Panc1 (cell line): ENCODE measurements at regions not wholly inside any gene's neighbourhood (a gene's known extent, or its start where the extent isn't known, plus 50 kb on each side); places are given as distances from the start of the nearest gene placed in this dataset.
"Not testable (repeated sequence)": the region's sequence is repeated elsewhere in the genome, so short reads cannot be mapped to it uniquely, and the experiment has no call there.

Source experiments
- ATAC-seq: fragments of 200-7000 bp; cut with Tn5 transposase; 2 replicates; pipeline ENCODE4 v1.9.1; 2020; ENCODE audit warnings: mild to moderate bottlenecking, moderate library complexity
- BruUV-seq: library from RNA; stranded (reverse); fragments of 400-500 nt; replicated peaks from 2 replicates; lab custom pipeline; 2021; lab: Mats Ljungman, UMichigan
- CTCF ChIA-PET: fragments of 300-600 bp; sonication (Branson Sonifier 250); formaldehyde crosslinking; loops from one replicate; lab custom pipeline; 2022; ENCODE audit warnings: antibody characterized with exemption; lab: Charles Lee
- POLR2A ChIA-PET: fragments of 300-600 bp; sonication (Branson Sonifier 250); formaldehyde crosslinking; loops from one replicate; lab custom pipeline; 2022; ENCODE audit warnings: antibody characterized with exemption; lab: Charles Lee
- DNase-seq: peaks from one replicate; pipeline ENCODE4 v3.0.0-alpha.2; 2010; ENCODE audit warnings: low read depth, low spot score
- H3K27ac ChIP-seq: 2 replicates; pipeline ENCODE4 v1.5.1; 2011; ENCODE audit warnings: mild to moderate bottlenecking, low read length, inconsistent platforms
- H3K27me3 ChIP-seq: fragments of 200-500 bp; sonication (Bioruptor generic); 2 replicates; pipeline ENCODE4 v1.6.0; 2014; ENCODE audit warnings: low read length, inconsistent platforms; ENCODE audit not compliant: control insufficient read depth, insufficient read depth
- H3K36me3 ChIP-seq: fragments of 200-500 bp; sonication (Bioruptor generic); 2 replicates; pipeline ENCODE4 v1.5.1; 2014; ENCODE audit warnings: inconsistent platforms, mild to moderate bottlenecking, low read length, moderate library complexity; ENCODE audit not compliant: control insufficient read depth, insufficient read depth
- H3K4me1 ChIP-seq: 2 replicates; pipeline ENCODE4 v1.5.1; 2011; ENCODE audit warnings: inconsistent platforms, mild to moderate bottlenecking, low read length, moderate library complexity; ENCODE audit not compliant: control insufficient read depth, insufficient read depth
- H3K4me3 ChIP-seq, 2 experiments: 2 replicates each; pipeline ENCODE4 v1.5.1; 2011 to 2012; ENCODE audit warnings: low read depth in 2 of 2, low read length in 2 of 2, mild to moderate bottlenecking in 2 of 2, inconsistent platforms in 1 of 2, moderate library complexity in 1 of 2
- H3K9me3 ChIP-seq: fragments of 200-500 bp; sonication (Bioruptor generic); 2 replicates; pipeline ENCODE4 v1.5.1; 2014; ENCODE audit warnings: low read depth, mild to moderate bottlenecking, inconsistent platforms, low read length, moderate library complexity; ENCODE audit not compliant: control insufficient read depth, insufficient read depth
- CTCF ChIP-seq: fragments of 450-650 bp; IDR thresholded peaks from 2 replicates; pipeline ENCODE4 v1.5.1; 2017; ENCODE audit warnings: mild to moderate bottlenecking
- POLR2AphosphoS5 ChIP-seq: IDR thresholded peaks from 2 replicates; pipeline ENCODE4 v1.6.1; 2012; ENCODE audit warnings: mild to moderate bottlenecking, low read depth, low read length, moderate library complexity
- REST ChIP-seq, 2 experiments: IDR thresholded peaks; 2 replicates each; pipeline ENCODE4 v1.6.1; 2011 to 2012; ENCODE audit warnings: low read depth in 2 of 2, control low read depth in 1 of 2, low read length in 1 of 2, mild to moderate bottlenecking in 1 of 2, moderate library complexity in 1 of 2; ENCODE audit not compliant: insufficient read depth in 1 of 2
- SIN3A ChIP-seq: IDR thresholded peaks from 2 replicates; pipeline ENCODE4 v1.6.1; 2012; ENCODE audit warnings: low read depth, mild to moderate bottlenecking, low read length, moderate library complexity, borderline replicate concordance; ENCODE audit not compliant: insufficient read depth
- TCF7L2 ChIP-seq: IDR thresholded peaks from 2 replicates; pipeline ENCODE4 v1.6.1; 2011; ENCODE audit warnings: mild to moderate bottlenecking, low read depth, low read length, inconsistent platforms
- in situ Hi-C: cut with HindIII; loops from 2 replicates; pipeline ENCODE4 v1.10.0; 2016; ENCODE audit warnings: low sequenced_read_pairs, low pct_unique_long_range_greater_than_20kb
- intact Hi-C: fragments of 100-400 bp; cut with micrococcal nuclease; formaldehyde crosslinking; loops from one replicate; pipeline ENCODE4 v1.10.0; 2022; ENCODE audit not compliant: unreplicated experiment

- no TSS peak for BruUV-seq
- Histone ChIP-seq H3K27me3 (no peaks in the 10 kb centered on the region), H3K9me3 (no peaks in the 10 kb centered on the region), H3K36me3 (no peaks in the 10 kb centered on the region), H3K4me3 (no peak overlapping the region), H3K27ac (no peak overlapping the region), H3K4me1 (no peaks in the 10 kb centered on the region)
- ATAC-seq (no peak), DNase-seq (no peak)
- intact Hi-C loops, result no loop called here
- ChIA-PET CTCF (no interaction called here), POLR2A (no interaction called here)
- TF ChIP-seq CTCF (no peak), POLR2AphosphoS5 (no peak), TCF7L2 (no peak), REST (IDR thresholded peaks at IDR 0.05; ENCODE audit: insufficient read depth in 1 of 2, low read depth in 2 of 2, low read length in 1 of 2) (no peak), SIN3A (no peak)
- in situ Hi-C loops, result no loop called here
Observed at GRCh38 chr12:84408936-84409335, 503.7 kb downstream of the SLC6A15 start.

GRCh38 chr12:84406720-84407119, 505.9 kb downstream of the SLC6A15 start:
- CTCF ChIA-PET, H3K4me1 ChIP-seq, intact Hi-C loops, H3K36me3 ChIP-seq, H3K4me3 ChIP-seq, BruUV-seq, H3K27ac ChIP-seq, ATAC-seq, H3K27me3 ChIP-seq, DNase-seq, H3K9me3 ChIP-seq, POLR2A ChIA-PET, in situ Hi-C loops: not testable (repeated sequence)

- no peak for DNase-seq
- no peaks in the 10 kb centered on the region for H3K4me1 ChIP-seq
- H3K36me3 ChIP-seq, result no peaks in the 10 kb centered on the region
- ATAC-seq, result no peak
- no peak overlapping the region for H3K4me3 ChIP-seq
- intact Hi-C loops, result no loop called here
- no peaks in the 10 kb centered on the region for H3K9me3 ChIP-seq
- ChIA-PET POLR2A (no interaction called here), CTCF (no interaction called here)
- no peak overlapping the region for H3K27ac ChIP-seq
- no peaks in the 10 kb centered on the region for H3K27me3 ChIP-seq
- BruUV-seq, result no TSS peak
- in situ Hi-C loops, result no loop called here
- TF ChIP-seq POLR2AphosphoS5 (no peak), CTCF (no peak)
Observed at GRCh38 chr12:84397846-84398245, 514.8 kb downstream of the SLC6A15 start.
